Kidney epithelial cell (primary cell): ENCODE measurements at regions not wholly inside any gene's neighbourhood (a gene's known extent, or its start where the extent isn't known, plus 50 kb on each side); places are given as distances from the start of the nearest gene placed in this dataset.

ENCODE experiments used
- DNase-seq: peaks from one replicate; pipeline ENCODE4 v3.0.0-alpha.2; 2010; ENCODE audit warnings: low read depth
- H3K27me3 ChIP-seq: 2 replicates; pipeline ENCODE4 v1.6.0; 2011; ENCODE audit warnings: low read length; ENCODE audit not compliant: control insufficient read depth, insufficient read depth
- H3K36me3 ChIP-seq: 2 replicates; pipeline ENCODE4 v1.5.1; 2011; ENCODE audit warnings: low read length; ENCODE audit not compliant: control insufficient read depth, insufficient read depth
- H3K4me3 ChIP-seq: 2 replicates; pipeline ENCODE4 v1.5.1; 2011; ENCODE audit warnings: low read depth, mild to moderate bottlenecking, control low read depth, low read length
- CTCF ChIP-seq: IDR thresholded peaks from 2 replicates; pipeline ENCODE4 v1.5.1; 2011; ENCODE audit warnings: mild to moderate bottlenecking, moderate library complexity, low read length, control low read depth, inconsistent platforms; ENCODE audit not compliant: insufficient read depth, poor library complexity, severe bottlenecking

- H3K36me3 ChIP-seq: no peaks in the 10 kb centered on the region
- no peaks in the 10 kb centered on the region for H3K27me3 ChIP-seq
- no peak for TF ChIP-seq CTCF
- H3K4me3 ChIP-seq: no peak overlapping the region
- DNase-seq: no peak
Observed at GRCh38 chr15:31930967-31931366, 99.3 kb upstream of the CHRNA7 start.

- H3K4me3 ChIP-seq: no peak overlapping the region
- H3K27me3 ChIP-seq: no peaks in the 10 kb centered on the region
- TF ChIP-seq CTCF: no peak
- H3K36me3 ChIP-seq: no peaks in the 10 kb centered on the region
- no peak for DNase-seq
Observed at GRCh38 chr15:31932576-31932975, 97.7 kb upstream of the CHRNA7 start.

- no peaks in the 10 kb centered on the region for H3K27me3 ChIP-seq
- TF ChIP-seq CTCF: no peak
- H3K36me3 ChIP-seq: no peaks in the 10 kb centered on the region
- no peak for DNase-seq
- no peak overlapping the region for H3K4me3 ChIP-seq
Observed at GRCh38 chr15:31934821-31935220, 95.5 kb upstream of the CHRNA7 start.

GRCh38 chr15:31953478-31953877 lies 76.8 kb upstream of the CHRNA7 start:
- TF ChIP-seq CTCF: no peak
- H3K27me3 ChIP-seq: no peaks in the 10 kb centered on the region
- DNase-seq: no peak
- H3K4me3 ChIP-seq: no peak overlapping the region
- H3K36me3 ChIP-seq: no peaks in the 10 kb centered on the region

- DNase-seq: no peak
- Histone ChIP-seq H3K36me3 (no peaks in the 10 kb centered on the region), H3K27me3 (no peaks in the 10 kb centered on the region), H3K4me3 (no peak overlapping the region)
- no peak for TF ChIP-seq CTCF
Observed at GRCh38 chr15:31954374-31955172, 75.7 kb upstream of the CHRNA7 start.

GRCh38 chr15:31955734-31956133 lies 74.6 kb upstream of the CHRNA7 start:
- no peaks in the 10 kb centered on the region for H3K36me3 ChIP-seq
- DNase-seq: no peak
- no peak overlapping the region for H3K4me3 ChIP-seq
- no peak for TF ChIP-seq CTCF
- H3K27me3 ChIP-seq: no peaks in the 10 kb centered on the region
